ENCODE measurements at regions not wholly inside any gene's neighbourhood (a gene's known extent, or its start where the extent isn't known, plus 50 kb on each side); places are given as distances from the start of the nearest gene placed in this dataset.
A peak's percentile ranks its signal among the peaks of the same experiment; 100 is the strongest.
"Not testable (repeated sequence)": the region's sequence is repeated elsewhere in the genome, so short reads cannot be mapped to it uniquely, and the experiment has no call there.

- no peak for DNase-seq
These were observed 350.5 kb upstream of the DPP6 start for GRCh38 chr7:153701678-153702077.

GRCh38 chr7:153723892-153724291, 328.3 kb upstream of the DPP6 start:
- not testable (repeated sequence) for DNase-seq

- not testable (repeated sequence) for DNase-seq
These were observed 320.7 kb upstream of the DPP6 start for GRCh38 chr7:153731504-153731903.

GRCh38 chr7:153743434-153743833, 308.8 kb upstream of the DPP6 start:
- not testable (repeated sequence) for DNase-seq

- not testable (repeated sequence) for DNase-seq
These were observed 304.2 kb upstream of the DPP6 start for GRCh38 chr7:153747969-153748368.

GRCh38 chr7:153748885-153749284, 303.3 kb upstream of the DPP6 start:
- DNase-seq = not testable (repeated sequence)

GRCh38 chr7:153765869-153766268, 286.3 kb upstream of the DPP6 start:
- DNase-seq = not testable (repeated sequence)

- not testable (repeated sequence) for DNase-seq
These were observed 285.3 kb upstream of the DPP6 start for GRCh38 chr7:153766926-153767325.

GRCh38 chr7:153772966-153773365, 279.2 kb upstream of the DPP6 start:
- DNase-seq = no peak

- not testable (repeated sequence) for DNase-seq
These were observed 275.3 kb upstream of the DPP6 start for GRCh38 chr7:153776940-153777339.

GRCh38 chr7:153797363-153797762, 254.8 kb upstream of the DPP6 start:
- DNase-seq = peak; percentile 0

GRCh38 chr7:153808117-153808516, 244.1 kb upstream of the DPP6 start:
- DNase-seq = no peak

GRCh38 chr7:153829525-153829924, 222.7 kb upstream of the DPP6 start:
- DNase-seq = no peak

GRCh38 chr7:153832160-153832559, 220.0 kb upstream of the DPP6 start:
- DNase-seq = no peak

GRCh38 chr7:153835103-153835502, 217.1 kb upstream of the DPP6 start:
- no peak for DNase-seq

- no peak for DNase-seq
These were observed 216.4 kb upstream of the DPP6 start for GRCh38 chr7:153835712-153836265.

GRCh38 chr7:153838591-153838990, 213.6 kb upstream of the DPP6 start:
- DNase-seq = no peak

- DNase-seq = no peak
These were observed 211.3 kb upstream of the DPP6 start for GRCh38 chr7:153840861-153841260.

- DNase-seq = no peak
These were observed 204.4 kb upstream of the DPP6 start for GRCh38 chr7:153847828-153848227.

- DNase-seq = no peak
These were observed 199.9 kb upstream of the DPP6 start for GRCh38 chr7:153852261-153852660.

GRCh38 chr7:153858355-153858754, 193.8 kb upstream of the DPP6 start:
- no peak for DNase-seq

GRCh38 chr7:153859239-153859638, 193.0 kb upstream of the DPP6 start:
- DNase-seq = no peak

GRCh38 chr7:153886506-153887441, 165.4 kb upstream of the DPP6 start:
- DNase-seq = no peak

All from activated CD4-positive, alpha-beta T cell treated with anti-CD3 and anti-CD28 coated beads, Interleukin-10, Interleukin-2, amounts not matched to agents 100 ng/mL and 50 ng/mL, durations not matched to agents 16 hours and 8 hours (primary cell).